ENCODE measurements at regions not wholly inside any gene's neighbourhood (a gene's known extent, or its start where the extent isn't known, plus 50 kb on each side); places are given as distances from the start of the nearest gene placed in this dataset.

DNA sequence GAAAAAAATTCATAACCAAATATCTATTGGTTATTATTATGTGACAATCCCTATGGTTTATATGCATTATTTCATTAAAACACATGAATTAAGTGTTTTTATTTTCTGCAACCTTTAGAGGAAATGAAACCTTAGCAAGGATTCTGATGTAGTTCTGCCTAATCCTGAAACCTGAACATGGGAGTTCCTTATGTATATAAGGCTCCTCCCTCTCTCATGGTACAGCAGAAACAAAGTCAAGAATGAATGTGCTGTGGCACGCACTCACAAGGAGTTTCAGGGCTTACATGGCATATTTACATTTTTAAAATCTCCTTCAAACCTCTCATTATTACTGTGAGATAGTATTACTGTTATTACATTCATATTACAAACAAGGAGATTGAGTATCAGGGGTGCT is 426.4 kb upstream of the CITED2 start:
- DNase-seq (ENCODE audit: low read depth): no peak

DNA sequence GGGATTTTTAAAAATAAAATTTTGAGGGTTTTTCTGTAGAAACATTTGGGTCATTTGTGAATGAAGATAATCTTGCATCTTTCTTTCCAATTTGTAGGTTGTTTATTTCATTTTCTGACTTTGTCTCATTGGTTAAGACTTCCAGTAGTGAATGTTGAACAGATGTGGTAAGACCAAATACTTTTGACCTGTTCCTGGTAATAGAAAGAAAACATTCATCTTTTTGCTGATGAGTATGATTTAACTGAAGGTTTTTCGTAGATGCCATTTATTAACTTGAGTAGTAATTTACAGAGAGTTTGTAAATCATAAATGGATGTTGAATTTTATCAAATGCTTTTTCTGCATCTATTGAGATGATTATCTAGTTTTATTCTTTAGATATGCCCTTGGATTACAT is 416.1 kb upstream of the CITED2 start:
- DNase-seq (ENCODE audit: low read depth): no peak

DNA sequence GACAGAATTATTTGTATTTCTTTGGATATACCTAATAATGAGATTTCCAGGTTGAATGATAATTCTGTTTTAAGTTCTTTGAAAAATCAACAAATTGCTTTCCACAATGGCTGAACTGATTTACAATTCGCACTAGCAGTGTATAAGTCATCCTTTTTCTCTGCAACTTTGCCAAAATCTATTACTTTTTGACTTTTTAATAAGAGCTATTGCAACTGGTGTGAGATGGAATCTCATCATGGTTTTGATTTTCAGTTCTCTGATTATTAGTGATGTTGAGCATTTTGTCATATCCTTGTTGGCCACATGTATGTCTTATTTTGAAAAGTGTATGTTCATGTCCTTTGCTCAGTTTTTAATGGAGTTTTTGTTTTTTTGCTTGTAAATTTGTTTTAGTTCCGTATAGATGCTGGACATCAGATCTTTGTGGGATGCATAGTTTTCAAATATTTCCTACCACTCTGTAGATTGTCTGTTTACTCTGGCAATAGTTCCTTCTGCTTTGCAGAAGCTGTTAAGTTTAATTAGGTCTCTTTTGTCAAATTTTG is 409.8 kb upstream of the CITED2 start:
- DNase-seq (ENCODE audit: low read depth): no peak

DNA sequence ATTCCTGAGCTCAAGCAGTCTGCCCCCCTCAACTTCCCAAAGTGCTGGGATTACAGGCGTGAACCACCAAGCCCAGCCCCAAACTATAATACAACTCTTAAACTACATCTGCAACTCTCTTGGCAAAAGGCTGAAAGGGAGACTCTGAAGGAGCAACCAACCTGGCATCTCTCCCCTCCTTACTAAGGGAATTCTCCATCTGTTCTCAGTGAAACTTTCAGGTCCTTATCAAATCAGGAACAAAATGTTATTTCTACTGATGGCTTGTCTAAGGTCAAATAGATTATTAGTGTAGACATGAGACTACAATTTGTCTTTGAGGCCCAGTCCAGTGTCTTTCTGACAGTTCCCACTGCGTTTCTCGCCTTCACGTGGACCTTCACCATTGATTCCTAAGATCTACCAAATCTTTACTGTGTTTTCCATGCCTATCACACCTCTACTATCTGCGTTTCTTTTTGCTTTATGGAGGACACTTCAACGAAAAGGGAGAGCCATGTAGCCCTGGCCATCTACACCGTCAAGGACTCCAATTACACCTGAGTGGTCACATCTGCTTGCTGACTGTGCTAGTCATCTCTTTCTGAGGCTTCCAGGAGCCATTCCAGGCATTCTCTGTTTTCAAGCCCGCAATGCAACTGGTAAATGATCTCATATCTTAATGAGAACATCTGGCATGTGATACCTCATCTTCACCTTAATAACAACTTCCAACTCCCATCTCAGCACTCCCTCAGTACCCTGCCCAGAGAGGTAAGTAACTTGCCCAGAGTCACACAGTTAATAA is 405.7 kb upstream of the CITED2 start:
- DNase-seq (ENCODE audit: low read depth): no peak

DNA sequence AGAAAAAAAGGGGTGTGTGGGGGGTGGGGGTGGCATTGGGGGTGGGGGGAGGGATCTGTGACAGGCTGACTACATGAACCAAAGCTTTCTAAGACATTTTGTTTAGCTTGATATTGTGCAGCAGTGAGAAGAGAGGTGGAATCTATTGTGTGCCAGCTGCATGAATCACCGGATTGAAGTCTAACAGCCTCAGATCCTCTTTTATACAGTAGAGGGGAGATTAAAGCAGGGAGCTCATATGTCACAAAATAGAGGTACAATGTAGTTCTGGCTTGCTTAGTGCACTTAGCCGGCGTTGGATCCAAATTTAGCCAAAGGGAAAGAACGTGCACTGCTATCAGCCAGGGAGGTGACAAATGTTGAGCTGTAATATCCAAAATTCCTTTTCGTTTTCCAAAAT is 404.2 kb upstream of the CITED2 start:
- DNase-seq (ENCODE audit: low read depth): peak; percentile 58

DNA sequence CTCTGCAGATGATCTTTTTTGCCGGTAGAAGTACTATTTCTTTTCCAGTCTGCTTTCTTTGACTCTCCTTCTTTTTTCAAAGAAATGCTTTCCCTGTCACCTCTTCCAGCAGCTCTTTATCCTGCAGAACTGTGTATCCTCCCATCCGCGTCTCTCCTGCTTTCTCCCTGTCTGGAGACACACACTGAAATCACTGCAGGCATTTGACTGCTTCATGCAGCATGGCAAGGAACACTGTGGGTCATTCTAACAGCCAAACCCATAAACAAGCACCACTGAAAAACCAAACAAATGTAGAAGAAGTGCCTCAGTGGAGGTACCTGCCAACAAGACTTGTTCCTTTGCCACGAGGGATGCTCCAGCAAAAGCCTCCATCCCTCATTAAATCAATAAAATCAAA is 403.7 kb upstream of the CITED2 start:
- DNase-seq (ENCODE audit: low read depth): no peak

DNA sequence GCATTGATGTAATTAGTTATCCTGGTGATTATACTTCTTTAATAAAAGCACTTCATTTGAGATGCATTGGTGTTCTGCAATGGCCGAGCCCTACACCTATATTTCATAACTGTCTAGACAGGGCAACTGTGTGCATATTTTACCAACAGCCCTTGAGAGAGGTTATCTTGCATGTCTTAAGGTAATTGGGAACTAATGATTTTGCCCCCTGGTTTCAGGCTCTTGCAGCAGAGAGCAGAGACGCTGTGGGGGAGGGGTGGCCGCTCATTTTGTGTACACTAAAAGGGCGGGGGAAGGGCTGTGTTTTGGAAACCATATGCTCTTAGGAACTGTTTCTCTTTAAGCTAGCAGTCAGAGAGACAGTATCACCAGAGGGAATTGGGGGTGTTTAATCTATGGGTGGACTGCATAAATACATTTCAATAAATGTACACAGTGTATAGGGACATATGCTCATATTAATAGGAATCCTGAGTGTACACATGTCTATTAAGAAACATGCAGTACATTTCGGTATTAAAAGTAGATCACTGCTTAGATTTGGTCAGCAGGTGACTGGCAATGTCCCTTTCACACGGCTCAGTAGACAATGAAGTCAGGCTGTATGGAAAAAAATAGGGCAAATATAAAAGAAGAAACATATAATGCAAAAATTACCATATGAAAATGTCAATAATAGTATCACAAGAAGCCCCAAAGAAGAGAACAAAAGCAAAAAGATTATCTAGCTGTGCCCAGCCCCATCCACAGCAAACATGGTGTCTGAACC is 402.9 kb upstream of the CITED2 start:
- no peak for DNase-seq (ENCODE audit: low read depth)

DNA sequence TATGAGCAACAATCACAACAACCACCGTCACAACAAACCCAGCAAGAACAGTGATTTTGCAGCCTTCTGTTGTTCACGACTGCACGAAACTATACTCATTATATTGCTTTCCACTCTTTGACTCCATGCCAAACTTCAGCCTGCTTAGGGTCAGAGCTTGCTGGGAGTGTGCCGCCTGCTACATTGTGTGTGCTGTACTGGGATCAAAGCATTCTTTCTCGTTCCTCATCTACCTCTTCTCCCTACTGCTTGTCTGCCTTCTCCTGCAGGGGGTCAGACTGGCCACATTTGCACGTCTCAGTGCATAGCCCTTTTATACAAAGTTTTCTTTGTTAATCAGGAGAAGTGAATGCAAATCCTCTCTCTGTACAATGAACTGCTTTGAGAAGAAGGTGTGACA is 401.6 kb upstream of the CITED2 start:
- DNase-seq (ENCODE audit: low read depth): no peak

DNA sequence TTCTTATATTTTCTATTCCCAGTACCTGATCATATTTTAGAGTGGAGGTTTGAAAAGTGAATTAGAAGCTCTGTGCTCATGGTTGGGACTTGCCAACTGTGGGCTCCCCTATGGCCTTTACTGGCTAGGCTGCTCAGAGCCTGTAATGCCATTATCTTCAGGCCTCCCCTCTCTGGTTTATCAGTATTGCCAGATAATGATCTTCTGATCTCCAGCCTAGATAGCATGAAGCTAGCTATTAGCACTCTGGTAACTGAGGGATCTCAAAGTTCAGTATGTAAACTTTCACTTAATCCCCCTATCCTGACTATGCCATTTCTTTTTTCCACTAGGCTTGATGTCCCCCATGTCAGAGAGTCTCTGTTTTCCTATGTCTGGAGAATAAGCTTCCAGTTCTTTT is 393.7 kb upstream of the CITED2 start:
- no peak for DNase-seq (ENCODE audit: low read depth)

DNA sequence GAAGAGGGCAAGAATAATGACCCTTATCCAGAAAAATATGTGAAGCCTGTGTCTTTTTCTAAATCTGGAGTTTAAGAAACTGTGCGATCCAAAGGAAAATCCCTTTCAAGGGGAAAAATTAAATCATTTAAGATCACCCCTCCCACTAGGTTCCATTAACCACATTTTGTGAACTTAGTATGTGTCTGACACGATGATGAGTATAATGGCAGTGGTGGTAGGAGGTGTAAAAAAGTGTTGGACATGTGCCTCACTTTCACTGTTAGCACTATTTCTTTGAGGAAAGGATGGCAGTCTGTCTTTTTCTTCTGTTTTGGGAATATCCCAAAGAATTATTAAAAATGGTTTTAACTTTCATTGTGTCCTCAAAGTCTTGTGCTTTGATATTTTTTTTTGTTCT is 392.3 kb upstream of the CITED2 start:
- DNase-seq (ENCODE audit: low read depth): no peak

DNA sequence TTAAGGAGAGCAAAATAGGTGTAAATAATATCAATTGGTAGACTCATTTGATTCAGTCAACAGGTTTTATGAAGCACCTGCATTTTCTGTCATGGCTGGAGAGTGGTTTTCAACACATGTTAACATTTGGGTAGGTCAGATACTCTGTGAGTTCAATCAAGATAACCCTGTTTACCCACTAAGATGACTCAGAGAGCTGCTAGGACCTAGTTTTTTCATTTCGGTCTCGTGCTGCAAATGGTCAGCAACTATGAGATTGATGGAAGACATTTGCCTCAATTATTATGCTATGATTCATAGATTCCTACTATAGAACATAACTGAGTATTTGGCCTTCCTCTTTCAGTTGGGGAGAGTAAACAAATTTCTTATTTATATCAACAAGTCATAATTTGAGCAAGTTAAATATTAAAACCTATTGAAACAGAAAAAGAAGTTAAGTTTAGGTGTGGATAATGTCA is 391.4 kb upstream of the CITED2 start:
- peak; percentile 90 for DNase-seq (ENCODE audit: low read depth)

DNA sequence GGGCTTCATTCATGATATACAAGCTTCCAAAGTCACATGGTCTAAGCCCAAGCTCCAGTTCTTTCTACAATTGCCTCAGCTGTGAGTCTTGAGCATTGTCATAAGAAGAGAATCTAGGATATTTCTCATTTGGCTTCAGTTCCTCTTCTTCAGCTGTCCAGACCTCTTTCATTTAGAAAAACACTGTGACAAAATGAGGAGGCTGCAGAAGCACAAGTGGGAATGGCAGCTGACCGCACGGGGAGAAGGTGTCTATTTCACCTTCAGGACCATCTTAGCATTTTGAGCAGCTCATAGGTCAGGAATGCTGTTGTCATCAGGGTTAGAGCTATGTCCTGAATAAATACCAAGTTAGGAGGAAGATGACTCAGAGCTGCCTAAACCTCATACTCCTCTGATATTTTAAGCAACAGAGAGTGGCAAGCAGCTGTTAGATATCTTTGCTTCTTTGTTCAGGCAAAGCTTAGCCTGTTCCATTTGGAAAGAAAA is 390.1 kb upstream of the CITED2 start:
- peak; percentile 99 for DNase-seq (ENCODE audit: low read depth)

DNA sequence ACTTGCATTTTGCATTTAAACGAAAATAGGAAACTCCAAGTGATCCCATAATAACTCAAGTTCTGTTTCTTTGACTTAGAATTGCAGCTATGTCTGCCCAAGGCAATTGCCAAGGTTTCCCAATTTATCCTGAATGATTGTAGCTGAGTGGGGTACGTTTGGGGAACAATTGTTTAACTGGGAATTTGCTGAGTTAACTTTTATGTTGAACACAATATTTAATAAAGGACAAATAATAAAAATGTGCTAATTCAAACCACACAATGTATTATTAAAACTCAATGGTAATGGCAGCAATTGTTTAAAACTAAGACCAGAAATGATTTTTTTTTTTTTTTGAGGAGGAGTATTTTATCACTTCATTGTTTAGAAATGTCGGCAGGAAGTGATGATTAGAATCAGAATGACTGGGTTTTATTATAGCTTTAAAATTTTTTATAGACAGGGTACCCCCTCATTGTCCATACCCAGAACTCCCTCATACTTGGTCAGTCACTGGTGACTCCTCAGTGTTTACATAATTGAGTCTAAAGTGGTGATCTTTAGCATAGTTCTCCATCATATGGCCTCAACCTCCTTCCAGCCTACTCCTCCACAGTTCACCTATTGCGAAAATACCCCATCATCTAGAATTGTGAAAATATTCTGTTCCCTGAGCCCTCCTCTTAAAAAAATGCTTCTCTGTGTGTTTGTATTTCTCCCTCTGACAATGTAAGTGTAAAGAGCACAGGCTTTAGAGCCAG is 389.2 kb upstream of the CITED2 start:
- no peak for DNase-seq (ENCODE audit: low read depth)

DNA sequence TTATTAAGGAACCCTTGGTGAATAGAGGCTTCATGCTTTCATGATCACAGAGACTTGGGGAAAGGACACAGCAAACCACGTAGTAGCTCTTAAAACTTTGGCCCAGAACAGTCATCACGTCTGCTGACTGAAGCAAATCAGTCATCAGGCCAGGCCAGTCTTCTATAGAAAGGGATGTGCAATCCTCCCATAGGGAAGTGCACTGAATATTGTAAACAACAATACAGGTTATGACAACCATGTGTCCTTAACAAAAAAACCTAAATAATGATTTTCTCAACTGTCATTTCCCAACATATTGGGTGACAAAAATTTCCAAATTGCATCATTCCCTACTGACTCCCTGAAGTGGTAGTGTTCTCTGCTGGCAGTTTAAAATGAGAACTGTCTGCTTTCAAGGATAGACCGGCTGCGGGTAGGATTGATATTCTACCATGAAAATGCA is 388.2 kb upstream of the CITED2 start:
- no peak for DNase-seq (ENCODE audit: low read depth)

DNA sequence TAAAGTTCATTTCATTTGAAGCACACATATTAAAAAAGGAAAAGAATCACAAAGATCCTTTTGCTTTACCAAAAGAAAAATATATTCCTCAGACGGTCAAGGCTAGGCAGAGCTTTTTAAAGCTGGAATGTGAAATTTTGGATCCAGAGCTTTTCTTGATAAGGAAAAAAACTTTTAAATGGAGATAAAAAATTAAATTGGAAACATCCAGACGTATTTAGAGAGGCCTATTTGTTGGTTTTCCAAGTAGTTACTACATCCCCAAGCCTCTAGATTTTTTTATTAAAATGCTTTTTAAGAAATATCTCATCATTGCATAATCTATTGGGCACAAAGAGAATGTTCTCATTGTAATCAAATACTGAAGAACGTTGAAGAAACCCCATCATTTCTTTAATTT is 385.7 kb upstream of the CITED2 start:
- no peak for DNase-seq (ENCODE audit: low read depth)

DNA sequence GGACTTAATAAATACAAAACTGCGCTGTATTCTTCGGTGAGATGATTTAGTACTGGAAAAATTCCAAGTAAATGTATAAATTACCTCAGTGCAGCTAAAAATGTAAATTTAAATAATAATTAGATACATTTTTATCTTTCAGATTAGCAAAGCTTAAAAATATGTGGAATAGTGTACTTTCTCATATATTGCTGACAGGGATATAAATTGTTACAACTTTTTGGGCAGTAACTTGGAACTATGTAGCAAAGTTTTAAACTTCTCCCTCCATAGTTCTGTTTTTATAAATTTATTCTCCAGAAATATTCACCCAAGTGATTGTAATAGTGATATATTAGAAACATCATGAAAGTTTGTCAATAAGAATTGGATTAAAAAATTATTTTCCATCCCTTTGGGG is 384.6 kb upstream of the CITED2 start:
- DNase-seq (ENCODE audit: low read depth): no peak

DNA sequence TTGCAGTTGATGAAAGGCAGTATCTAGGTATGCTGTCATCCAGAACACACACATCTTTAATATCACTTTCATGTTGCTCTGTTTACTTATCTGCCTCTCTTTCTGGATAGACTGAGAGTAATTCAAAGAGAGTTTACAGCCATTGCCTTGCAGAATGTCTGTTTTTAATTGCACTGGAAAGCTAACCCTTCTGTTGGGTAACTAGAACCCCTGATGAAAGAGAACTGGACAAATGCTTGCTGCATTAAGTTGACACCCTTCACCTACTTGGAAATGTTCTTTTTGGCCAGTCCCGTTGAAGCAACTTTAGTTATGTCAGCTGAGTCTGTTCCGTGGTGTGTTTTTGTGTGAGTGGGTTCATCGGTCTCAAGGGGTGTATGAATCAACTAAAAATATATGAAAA is 383.8 kb upstream of the CITED2 start:
- DNase-seq (ENCODE audit: low read depth): no peak

DNA sequence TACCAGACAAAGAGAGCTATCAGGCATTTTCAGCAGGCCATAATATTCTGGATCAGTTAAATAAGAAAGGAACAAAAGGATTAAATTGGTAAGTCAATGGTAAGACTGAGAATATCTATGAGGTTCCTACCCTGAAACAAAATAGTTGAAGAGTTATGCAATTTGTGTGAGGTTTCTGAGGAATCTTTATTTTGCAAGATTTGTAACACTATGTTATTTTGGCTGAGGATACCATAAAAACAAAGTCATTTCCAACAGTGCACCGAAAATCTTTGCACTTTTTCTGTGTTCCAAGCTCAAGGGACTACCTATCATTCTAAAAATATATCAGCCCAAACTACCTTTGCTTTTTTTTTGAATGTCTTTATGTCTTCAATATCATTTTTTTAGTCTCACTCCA is 383.3 kb upstream of the CITED2 start:
- no peak for DNase-seq (ENCODE audit: low read depth)

DNA sequence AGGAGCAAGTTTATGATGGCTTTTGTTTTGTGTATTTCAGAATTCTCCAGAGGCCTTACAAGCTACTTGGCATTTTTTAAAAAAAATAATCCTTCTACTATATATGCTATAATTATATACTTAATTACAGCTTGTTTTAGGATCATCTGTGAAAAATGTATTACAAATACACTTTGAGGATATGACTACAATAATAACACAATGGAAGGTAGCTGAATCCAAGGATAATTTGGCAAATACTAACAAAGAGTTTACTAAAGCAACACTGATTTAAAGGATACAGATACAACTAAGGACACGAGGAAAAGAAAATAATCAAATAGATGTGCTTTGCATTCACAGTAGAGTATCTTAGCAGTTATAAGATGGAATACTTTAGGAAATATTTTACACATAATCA is 381.9 kb upstream of the CITED2 start:
- DNase-seq (ENCODE audit: low read depth): no peak

DNA sequence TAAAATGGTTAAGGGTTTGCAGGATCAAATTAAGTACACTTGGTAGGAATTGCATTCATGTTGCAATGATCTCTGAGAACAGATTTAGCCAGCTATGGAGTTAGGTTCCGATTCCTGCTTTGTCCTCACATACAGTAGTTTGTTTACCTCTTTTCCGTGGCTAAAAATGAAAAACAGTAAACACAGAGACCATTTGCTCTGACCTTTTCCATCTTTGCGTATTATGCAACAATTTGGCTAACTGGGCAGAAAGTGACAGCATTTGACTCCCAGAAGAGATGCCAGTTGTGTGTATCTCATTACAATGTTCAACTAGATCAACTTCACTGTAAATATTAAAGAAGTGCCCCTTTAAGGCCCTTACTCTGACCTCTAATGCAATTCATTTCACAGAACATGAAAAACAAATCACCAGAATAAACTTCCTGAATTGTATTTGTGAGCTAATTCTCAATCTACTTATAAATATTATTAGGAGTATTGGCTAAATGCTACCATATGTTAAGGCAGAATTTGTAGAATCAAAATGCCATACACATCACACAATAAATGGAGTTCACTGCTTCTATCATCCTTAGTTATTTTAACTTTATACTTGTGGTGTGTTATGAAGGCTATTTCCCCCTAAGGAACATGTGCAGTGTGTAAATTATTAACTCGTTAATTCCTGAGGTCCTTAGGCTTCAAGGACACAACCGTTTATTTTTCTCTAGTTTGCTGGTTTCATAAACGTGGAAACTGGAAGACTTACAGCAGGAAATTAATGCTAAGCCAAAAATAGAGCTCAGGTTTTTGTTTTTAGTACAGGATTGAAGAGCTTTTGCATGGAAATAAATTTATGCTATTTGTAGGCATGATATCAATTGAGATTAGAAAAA is 380.7 kb upstream of the CITED2 start:
- DNase-seq (ENCODE audit: low read depth): no peak

All from myocyte (in vitro differentiated cells).